PC-3 (cell line): ENCODE measurements at regions not wholly inside any gene's neighbourhood (a gene's known extent, or its start where the extent isn't known, plus 50 kb on each side); places are given as distances from the start of the nearest gene placed in this dataset.

Experiments used
- EZH2 ChIP-seq: fragments of 300-600 bp; sonication (generic); IDR thresholded peaks from one replicate; pipeline ENCODE4 v1.6.1; 2017; ENCODE audit warnings: antibody characterized with exemption, mild to moderate bottlenecking, low read length; ENCODE audit not compliant: unreplicated experiment
- TF ChIP-seq, protein P1 (sequence below): fragments of 300-600 bp; sonication (generic); conservative IDR thresholded peaks from 2 replicates; pipeline ENCODE4 v1.5.1; 2017; ENCODE audit warnings: antibody characterized with exemption, low read depth, mild to moderate bottlenecking, low read length

DNA sequence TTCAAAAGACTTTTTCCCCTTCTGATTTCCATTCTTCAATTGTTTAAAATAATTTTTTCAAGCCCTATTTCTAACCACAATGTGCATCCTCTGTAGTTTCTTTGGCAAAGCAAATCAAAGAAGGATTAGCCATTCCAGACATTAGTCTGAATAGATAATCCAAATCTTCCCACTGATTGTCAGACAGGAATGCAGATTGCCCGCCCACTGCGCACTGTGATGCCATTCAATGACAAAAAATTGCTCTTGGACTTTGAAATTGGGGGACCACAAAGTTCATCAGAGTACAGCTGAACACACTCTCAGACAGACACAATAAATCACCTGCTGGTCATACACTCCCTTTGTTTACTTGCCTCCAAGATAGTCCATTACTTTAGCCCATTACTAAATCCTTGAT lies 216.5 kb upstream of the DKK2 start:
- TF ChIP-seq, protein P1, sequence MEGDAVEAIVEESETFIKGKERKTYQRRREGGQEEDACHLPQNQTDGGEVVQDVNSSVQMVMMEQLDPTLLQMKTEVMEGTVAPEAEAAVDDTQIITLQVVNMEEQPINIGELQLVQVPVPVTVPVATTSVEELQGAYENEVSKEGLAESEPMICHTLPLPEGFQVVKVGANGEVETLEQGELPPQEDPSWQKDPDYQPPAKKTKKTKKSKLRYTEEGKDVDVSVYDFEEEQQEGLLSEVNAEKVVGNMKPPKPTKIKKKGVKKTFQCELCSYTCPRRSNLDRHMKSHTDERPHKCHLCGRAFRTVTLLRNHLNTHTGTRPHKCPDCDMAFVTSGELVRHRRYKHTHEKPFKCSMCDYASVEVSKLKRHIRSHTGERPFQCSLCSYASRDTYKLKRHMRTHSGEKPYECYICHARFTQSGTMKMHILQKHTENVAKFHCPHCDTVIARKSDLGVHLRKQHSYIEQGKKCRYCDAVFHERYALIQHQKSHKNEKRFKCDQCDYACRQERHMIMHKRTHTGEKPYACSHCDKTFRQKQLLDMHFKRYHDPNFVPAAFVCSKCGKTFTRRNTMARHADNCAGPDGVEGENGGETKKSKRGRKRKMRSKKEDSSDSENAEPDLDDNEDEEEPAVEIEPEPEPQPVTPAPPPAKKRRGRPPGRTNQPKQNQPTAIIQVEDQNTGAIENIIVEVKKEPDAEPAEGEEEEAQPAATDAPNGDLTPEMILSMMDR, result no peak
- TF ChIP-seq EZH2, result no peak
